IMR-90 (cell line): ENCODE measurements at regions not wholly inside any gene's neighbourhood (a gene's known extent, or its start where the extent isn't known, plus 50 kb on each side); places are given as distances from the start of the nearest gene placed in this dataset.

Experiments used
- ATAC-seq: fragments of 200-7000 bp; cut with Tn5 transposase; 2 replicates; pipeline ENCODE4 v1.9.1; 2020; ENCODE audit warnings: low read depth, mild to moderate bottlenecking, moderate library complexity
- BruUV-seq: library from RNA; stranded (reverse); fragments of 400-500 nt; replicated peaks from 2 replicates; lab custom pipeline; 2021; lab: Mats Ljungman, UMichigan
- CTCF ChIA-PET: fragments of 300-600 bp; formaldehyde crosslinking; extraction: SDS; loops from one replicate; lab custom pipeline; 2021; ENCODE audit warnings: antibody characterized with exemption; lab: Yijun Ruan, JAX
- POLR2A ChIA-PET: fragments of 300-600 bp; sonication (Branson Sonifier 250); formaldehyde crosslinking; loops from one replicate; lab custom pipeline; 2022; ENCODE audit warnings: antibody characterized with exemption; ENCODE audit not compliant: unreplicated experiment; lab: Charles Lee
- DNase-seq: peaks from one replicate; pipeline ENCODE4 v3.0.0; 2013
- H2AFZ ChIP-seq: replicated peaks from 2 replicates; pipeline ENCODE3; 2013; ENCODE audit warnings: low read length, mild to moderate bottlenecking; ENCODE audit not compliant: poor library complexity
- H2AK5ac ChIP-seq: 2 replicates; pipeline ENCODE4 v1.6.1; 2013; ENCODE audit warnings: low read depth, low read length, inconsistent platforms
- H2AK9ac ChIP-seq: replicated peaks from 2 replicates; pipeline ENCODE3; 2013; ENCODE audit warnings: mild to moderate bottlenecking, low read depth, low read length, moderate library complexity; ENCODE audit not compliant: poor library complexity
- H2BK120ac ChIP-seq: 2 replicates; pipeline ENCODE4 v1.6.1; 2013; ENCODE audit warnings: low read depth, low read length, inconsistent platforms
- H2BK15ac ChIP-seq: 3 replicates; pipeline ENCODE4 v1.6.1; 2013; ENCODE audit warnings: low read depth, low read length, inconsistent platforms
- H2BK20ac ChIP-seq: 2 replicates; pipeline ENCODE4 v1.6.1; 2013; ENCODE audit warnings: low read depth, mild to moderate bottlenecking, inconsistent platforms, low read length, moderate library complexity
- H2BK5ac ChIP-seq: 2 replicates; pipeline ENCODE4 v1.6.1; 2013; ENCODE audit warnings: mild to moderate bottlenecking, low read depth, low read length, inconsistent platforms; ENCODE audit not compliant: poor library complexity, severe bottlenecking
- H3K14ac ChIP-seq: replicated peaks from 2 replicates; pipeline ENCODE4 v1.6.1; 2013; ENCODE audit warnings: low read depth, low read length, inconsistent platforms
- H3K18ac ChIP-seq: 2 replicates; pipeline ENCODE4 v1.6.1; 2013; ENCODE audit warnings: low read depth, low read length, control low read depth
- H3K23ac ChIP-seq: 2 replicates; pipeline ENCODE4 v1.6.1; 2013; ENCODE audit warnings: low read depth, low read length, inconsistent platforms
- H3K27ac ChIP-seq: 2 replicates; pipeline ENCODE4 v1.5.1; 2013; ENCODE audit warnings: mild to moderate bottlenecking, control low read depth, low read length; ENCODE audit not compliant: insufficient read depth
- H3K27me3 ChIP-seq: 2 replicates; pipeline ENCODE4 v1.6.1; 2013; ENCODE audit warnings: low read length; ENCODE audit not compliant: control insufficient read depth, insufficient read depth
- H3K36me3 ChIP-seq: 2 replicates; pipeline ENCODE4 v1.6.1; 2013; ENCODE audit warnings: low read length, mixed read lengths; ENCODE audit not compliant: control insufficient read depth, insufficient read depth
- H3K4ac ChIP-seq: 2 replicates; pipeline ENCODE4 v1.6.1; 2013; ENCODE audit warnings: low read depth, low read length, inconsistent platforms
- H3K4me1 ChIP-seq: 2 replicates; pipeline ENCODE4 v1.6.1; 2013; ENCODE audit warnings: low read length, mixed read lengths; ENCODE audit not compliant: control insufficient read depth, insufficient read depth
- H3K4me2 ChIP-seq: 2 replicates; pipeline ENCODE4 v1.6.1; 2013; ENCODE audit warnings: low read depth, mild to moderate bottlenecking, control low read depth, low read length, moderate library complexity
- H3K4me3 ChIP-seq: 2 replicates; pipeline ENCODE4 v1.5.1; 2013; ENCODE audit warnings: low read depth, mild to moderate bottlenecking, control low read depth, low read length, moderate library complexity; ENCODE audit not compliant: insufficient read depth
- H3K56ac ChIP-seq: 2 replicates; pipeline ENCODE4 v1.6.1; 2013; ENCODE audit warnings: low read length, inconsistent platforms; ENCODE audit not compliant: insufficient read depth; ENCODE audit errors: extremely low read depth
- H3K79me1 ChIP-seq, 2 experiments: 2 replicates each; pipeline ENCODE4 v1.6.1; 2013; ENCODE audit warnings: low read length in 2 of 2, inconsistent platforms in 1 of 2, low read depth in 1 of 2
- H3K9ac ChIP-seq: 2 replicates; pipeline ENCODE4 v1.6.1; 2013; ENCODE audit warnings: low read depth, low read length, control low read depth
- H3K9me1 ChIP-seq: 2 replicates; pipeline ENCODE4 v1.6.1; 2013; ENCODE audit warnings: low read length, inconsistent platforms; ENCODE audit not compliant: insufficient read depth
- H3K9me3 ChIP-seq: 2 replicates; pipeline ENCODE4 v1.6.1; 2013; ENCODE audit warnings: low read length; ENCODE audit not compliant: control insufficient read depth, insufficient read depth
- H4K20me1 ChIP-seq: 2 replicates; pipeline ENCODE4 v1.6.1; 2013; ENCODE audit warnings: low read length, inconsistent platforms; ENCODE audit not compliant: insufficient read depth
- H4K5ac ChIP-seq: 2 replicates; pipeline ENCODE4 v1.6.1; 2013; ENCODE audit warnings: mild to moderate bottlenecking, low read depth, low read length, control low read depth
- H4K8ac ChIP-seq, 2 experiments: 2 replicates each; pipeline ENCODE4 v1.6.1; 2013; ENCODE audit warnings: low read depth in 2 of 2, low read length in 2 of 2, control low read depth in 1 of 2, inconsistent platforms in 1 of 2
- H4K91ac ChIP-seq: 2 replicates; pipeline ENCODE4 v1.6.1; 2013; ENCODE audit warnings: low read depth, low read length, inconsistent platforms; ENCODE audit not compliant: insufficient read depth
- CEBPB ChIP-seq: IDR thresholded peaks from 2 replicates; pipeline ENCODE4 v1.6.1; 2012; ENCODE audit warnings: low read depth, low read length, improper control_type of control experiment
- CTCF ChIP-seq: conservative IDR thresholded peaks from 2 replicates; pipeline ENCODE4 v1.5.1; 2012; ENCODE audit warnings: mild to moderate bottlenecking, low read depth, low read length, improper control_type of control experiment
- NFE2L2 ChIP-seq: fragments of 150-350 bp; IDR thresholded peaks from 2 replicates; pipeline ENCODE4 v1.6.1; 2016; ENCODE audit warnings: low read depth, mild to moderate bottlenecking, low read length
- POLR2A ChIP-seq: IDR thresholded peaks from 2 replicates; pipeline ENCODE4 v1.6.1; 2012; ENCODE audit warnings: mild to moderate bottlenecking, low read depth, low read length
- RCOR1 ChIP-seq: IDR thresholded peaks from 2 replicates; pipeline ENCODE4 v1.6.1; 2012; ENCODE audit warnings: mild to moderate bottlenecking, low read length, improper control_type of control experiment; ENCODE audit not compliant: insufficient replicate concordance
- WGBS, 2 experiments: methylation state at CpG; one replicate each; pipeline versions ENCODE4 v1.1.5 to v1.1.7; 2013; ENCODE audit warnings: missing lambda C conversion rate in 2 of 2; ENCODE audit not compliant: insufficient read length in 1 of 2; ENCODE audit errors: extremely low coverage in 2 of 2; 5-methylcytosine and 5-hydroxymethylcytosine counted together
- dilution Hi-C: fragments of 300-500 bp; cut with HindIII; formaldehyde crosslinking; loops from one replicate; pipeline ENCODE4 v1.14.3; 2018; ENCODE audit warnings: low sequenced_read_pairs; ENCODE audit not compliant: unreplicated experiment
- in situ Hi-C: fragments of 300-500 bp; cut with MboI; formaldehyde crosslinking; loops from 3 replicates; pipeline ENCODE4 v1.14.3; 2019; ENCODE audit warnings: low sequenced_read_pairs, inconsistent platforms, mixed read lengths
- intact Hi-C: fragments of 100-400 bp; cut with micrococcal nuclease; formaldehyde crosslinking; loops from 2 replicates; pipeline ENCODE4 v1.10.0; 2022

- Histone ChIP-seq H3K4ac (no peak overlapping the region), H2BK120ac (no peak overlapping the region), H3K27ac (no peak overlapping the region), H4K5ac (no peak overlapping the region), H4K20me1 (no peaks in the 10 kb centered on the region), H3K56ac (no peak overlapping the region), H3K14ac (no peak overlapping the region), H3K9me1 (no peaks in the 10 kb centered on the region), H3K4me1 (no peaks in the 10 kb centered on the region), H3K9ac (no peak overlapping the region), H3K27me3 (peaks cover 3% of the 10 kb centered on the region), H2AK9ac (no peak overlapping the region), H3K4me2 (no peak overlapping the region), H3K36me3 (no peaks in the 10 kb centered on the region), H2BK15ac (no peak overlapping the region), H3K9me3 (no peaks in the 10 kb centered on the region), H3K23ac (no peak overlapping the region), H2BK20ac (no peak overlapping the region), H2BK5ac (no peak overlapping the region), H4K91ac (no peak overlapping the region), H3K79me1 (no peaks in the 10 kb centered on the region), H4K8ac (no peak overlapping the region), H2AK5ac (no peak overlapping the region), H3K18ac (no peak overlapping the region), H2AFZ (no peak overlapping the region), H3K4me3 (no peak overlapping the region)
- intact Hi-C loops = no loop called here
- DNase-seq (no peak), ATAC-seq (no peak)
- WGBS, 2 experiments = no CpG with 5 or more reads among the region's 2 CpGs
- BruUV-seq = no TSS peak
- ChIA-PET POLR2A (no interaction called here), CTCF (no interaction called here)
- in situ Hi-C loops = no loop called here
- TF ChIP-seq POLR2A = no peak
- no peak for TF ChIP-seq CEBPB
- TF ChIP-seq RCOR1 = no peak
- TF ChIP-seq CTCF = no peak
- TF ChIP-seq NFE2L2 = no peak
- dilution Hi-C loops = no loop called here
Observed at GRCh38 chr13:26838821-26839220, 78.2 kb upstream of the GPR12 start.
